NCI-H2196 treated with DMSO at 0.1 percent for 48 hours (cell line): ENCODE measurements at regions not wholly inside any gene's neighbourhood (a gene's known extent, or its start where the extent isn't known, plus 50 kb on each side); places are given as distances from the start of the nearest gene placed in this dataset.
"Not testable (repeated sequence)": the region's sequence is repeated elsewhere in the genome, so short reads cannot be mapped to it uniquely, and the experiment has no call there.

Experiments used
- DNase-seq: peaks from one replicate; lab custom pipeline; 2025; ENCODE audit not compliant: unreplicated experiment; lab: John Stamatoyannopoulos, UW

DNA sequence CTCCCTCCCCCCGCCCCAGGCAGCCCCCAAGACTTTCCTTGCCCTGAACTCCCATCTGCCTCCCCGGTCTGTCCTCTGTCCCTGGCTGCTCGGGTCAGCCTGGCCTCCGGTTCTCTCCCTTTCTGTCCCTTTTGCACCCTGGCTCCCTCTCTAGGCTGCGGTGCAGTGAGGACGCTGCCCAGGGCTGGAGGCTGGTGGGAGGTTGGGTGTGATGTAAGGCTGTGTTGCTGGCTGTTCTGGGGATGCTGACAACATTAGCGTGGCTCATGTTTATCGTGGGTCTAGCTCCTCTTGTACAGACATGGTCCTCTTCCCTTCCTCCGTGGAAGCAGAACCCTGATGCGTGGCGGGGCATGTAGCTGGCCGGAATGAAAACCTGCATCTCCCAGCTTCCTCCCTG is 357.5 kb downstream of the CNTNAP3B start:
- not testable (repeated sequence) for DNase-seq

DNA sequence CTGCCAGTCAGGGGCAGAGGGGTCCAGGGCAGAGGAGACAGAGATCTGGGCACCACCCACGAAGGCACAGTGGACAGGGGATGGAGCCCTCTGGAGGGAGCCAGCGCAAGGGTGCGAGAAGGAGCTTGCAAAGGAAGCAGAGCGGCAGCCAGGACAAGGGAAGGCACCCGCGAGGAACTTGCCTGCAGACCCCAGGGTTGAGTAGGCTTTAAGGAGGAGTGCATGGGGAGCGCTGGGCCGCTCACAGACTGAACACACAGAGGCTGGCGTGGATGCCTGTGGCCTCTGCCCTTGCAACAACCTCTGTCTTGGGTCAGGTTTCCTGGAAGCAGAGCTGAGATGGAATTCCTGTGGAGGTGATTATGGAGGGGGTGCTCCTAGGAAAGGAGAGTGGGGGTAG is 374.4 kb downstream of the CNTNAP3B start:
- not testable (repeated sequence) for DNase-seq

DNA sequence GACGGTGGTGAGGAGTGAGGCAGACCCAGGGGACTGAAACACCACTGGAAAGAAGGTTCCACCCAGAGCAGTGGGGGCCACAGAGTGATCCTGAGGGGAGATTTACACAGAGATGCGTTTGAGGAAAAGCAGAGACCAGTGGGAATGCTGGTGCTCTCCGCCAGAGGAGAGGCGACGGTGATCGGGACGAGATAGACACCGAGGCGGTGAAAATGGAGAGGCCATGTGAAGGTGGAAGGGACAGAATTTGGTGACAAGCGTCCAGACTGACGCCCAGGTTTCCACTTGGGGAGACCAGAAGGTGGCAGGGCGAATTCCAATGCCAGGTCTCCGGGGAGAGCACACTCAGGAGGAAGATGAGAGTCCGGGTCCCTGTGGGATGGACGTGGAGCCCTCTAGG is 374.8 kb downstream of the CNTNAP3B start:
- DNase-seq, result not testable (repeated sequence)

- not testable (repeated sequence) for DNase-seq
Measured at GRCh38 chr9:41741897-41742296, 387.3 kb downstream of the CNTNAP3B start.

DNA sequence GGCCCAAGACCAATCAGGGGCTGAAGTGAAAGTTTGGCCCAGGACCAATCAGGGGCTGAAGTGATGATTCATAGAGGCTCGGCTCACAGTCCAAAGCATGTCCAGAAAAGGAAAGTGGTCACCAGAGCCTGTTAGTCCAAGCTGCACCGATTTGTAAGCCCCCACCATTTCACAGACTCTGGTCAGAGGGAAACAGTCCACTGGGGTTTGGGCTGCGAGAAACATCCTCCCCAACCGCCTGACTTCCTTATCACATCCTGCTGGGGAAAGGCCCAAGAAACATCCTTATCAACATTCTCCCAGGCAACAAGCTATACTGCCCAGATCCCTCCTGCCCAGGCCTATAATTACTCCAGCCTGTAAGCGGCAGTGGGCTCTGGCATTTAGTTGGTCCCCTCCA is 388.1 kb downstream of the CNTNAP3B start:
- not testable (repeated sequence) for DNase-seq

DNA sequence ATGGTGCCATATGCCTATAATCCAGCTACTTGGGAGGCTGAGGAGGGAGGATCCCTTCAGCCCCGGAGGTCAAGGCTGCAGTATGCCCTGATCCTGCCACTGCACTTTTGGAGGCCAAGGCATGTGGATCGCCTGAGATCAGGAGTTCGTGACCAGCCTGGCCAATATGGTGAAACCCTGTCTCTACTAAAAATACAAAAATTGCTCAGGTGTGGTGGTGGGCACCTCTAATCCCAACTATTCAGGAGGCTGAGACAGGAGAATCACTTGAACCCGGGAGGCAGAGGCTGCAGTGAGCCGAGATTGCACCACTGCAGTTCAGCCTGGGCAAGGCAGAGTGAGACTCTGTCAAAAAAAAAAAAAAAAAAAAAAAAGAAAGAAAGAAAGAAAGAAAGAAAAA is 390.5 kb downstream of the CNTNAP3B start:
- DNase-seq, result not testable (repeated sequence)

GRCh38 chr9:41699190-41699589 is 430.0 kb downstream of the CNTNAP3B start:
- DNase-seq, result not testable (repeated sequence)

DNA sequence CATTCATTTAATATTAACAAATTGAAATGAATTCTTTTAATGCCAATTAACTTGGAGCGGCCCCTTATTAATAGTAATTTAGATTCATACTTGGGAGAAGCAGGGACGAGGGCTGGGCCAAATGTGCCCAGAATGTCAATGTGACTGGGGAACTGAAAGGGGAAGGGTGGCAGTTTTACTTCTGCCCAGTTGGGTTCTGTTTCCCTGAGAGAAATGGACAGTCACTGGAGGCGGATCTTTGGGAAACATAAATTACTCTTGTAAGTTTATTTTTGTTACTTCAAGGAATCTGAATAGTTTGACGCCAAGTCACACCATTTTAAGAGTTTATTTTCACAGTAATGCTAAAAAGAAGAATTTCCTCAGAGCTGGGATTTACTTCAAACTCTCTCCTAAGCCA is 432.1 kb downstream of the CNTNAP3B start:
- DNase-seq, result not testable (repeated sequence)

DNA sequence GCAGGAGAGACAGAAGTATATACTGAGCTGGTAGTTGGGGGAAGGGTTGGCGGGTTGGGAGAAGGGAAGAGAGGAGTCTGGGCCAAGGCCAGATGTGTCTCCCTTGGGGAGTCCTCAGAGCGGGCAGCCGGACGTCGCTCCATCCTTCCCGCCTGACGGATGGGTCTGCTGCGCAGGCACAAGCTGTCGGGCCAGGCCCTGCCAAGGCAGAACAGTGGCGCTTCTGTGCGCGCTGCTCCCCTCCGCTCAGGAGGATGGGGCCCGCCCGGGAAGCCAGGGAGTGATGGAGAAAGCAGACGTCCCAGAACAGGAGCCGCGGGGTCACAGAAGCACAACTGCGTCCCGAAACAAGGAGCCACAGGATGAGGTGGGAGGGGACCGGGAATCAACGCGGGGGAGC is 449.9 kb downstream of the CNTNAP3B start:
- not testable (repeated sequence) for DNase-seq

- not testable (repeated sequence) for DNase-seq
Measured at GRCh38 chr9:41663497-41664036, 465.7 kb downstream of the CNTNAP3B start.

- DNase-seq, result not testable (repeated sequence)
Measured at GRCh38 chr9:41658706-41659105, 469.6 kb upstream of the ZNG1F start.

GRCh38 chr9:41658116-41658515 is 469.0 kb upstream of the ZNG1F start:
- not testable (repeated sequence) for DNase-seq

GRCh38 chr9:41657141-41657540 is 468.0 kb upstream of the ZNG1F start:
- not testable (repeated sequence) for DNase-seq

DNA sequence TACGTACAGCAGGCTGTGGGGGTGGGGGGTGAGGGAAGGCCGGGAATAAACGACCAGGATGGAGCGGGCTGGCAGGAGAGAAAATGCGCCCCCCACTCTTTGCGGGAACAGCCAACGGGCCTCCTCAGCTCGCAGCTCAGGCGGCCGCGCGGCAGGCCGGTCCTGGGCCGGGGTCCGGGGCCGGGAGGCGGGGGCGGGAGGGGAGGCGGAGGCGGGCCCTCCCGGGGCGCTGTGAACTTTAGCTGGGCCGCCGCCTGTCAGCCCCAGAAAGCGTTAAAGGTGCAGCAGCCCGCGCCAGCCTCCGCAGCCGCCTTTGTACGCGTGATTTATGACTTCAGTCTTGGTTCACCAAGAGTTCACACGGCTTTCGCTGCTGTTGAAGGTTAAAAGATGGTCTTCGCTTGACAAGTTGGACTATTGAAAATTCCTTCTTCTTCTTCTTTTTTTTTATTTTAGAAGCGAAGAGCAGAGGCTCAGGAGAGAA is 466.0 kb upstream of the ZNG1F start:
- not testable (repeated sequence) for DNase-seq

DNA sequence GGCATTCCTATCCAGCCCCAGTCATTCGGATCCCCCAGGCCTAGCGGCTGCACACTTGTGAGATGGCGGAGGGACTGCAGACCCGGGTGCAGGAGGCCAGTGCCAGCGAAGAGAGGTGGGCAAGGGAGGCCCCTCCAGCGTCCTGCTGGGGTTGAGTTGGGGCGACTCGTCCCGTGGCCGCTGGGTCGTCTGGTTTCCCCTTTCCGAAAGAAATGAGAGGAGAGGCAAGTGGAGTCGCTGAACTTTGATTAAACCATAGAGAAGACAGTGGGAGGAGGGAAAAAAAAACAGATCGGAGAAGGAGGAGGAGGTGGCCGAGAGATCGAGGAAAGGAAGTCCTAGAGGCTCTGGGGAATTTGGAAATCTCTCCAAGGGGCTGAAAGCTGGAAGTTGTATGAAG is 465.2 kb upstream of the ZNG1F start:
- DNase-seq, result not testable (repeated sequence)

- not testable (repeated sequence) for DNase-seq
Measured at GRCh38 chr9:41653560-41654340, 464.6 kb upstream of the ZNG1F start.

DNA sequence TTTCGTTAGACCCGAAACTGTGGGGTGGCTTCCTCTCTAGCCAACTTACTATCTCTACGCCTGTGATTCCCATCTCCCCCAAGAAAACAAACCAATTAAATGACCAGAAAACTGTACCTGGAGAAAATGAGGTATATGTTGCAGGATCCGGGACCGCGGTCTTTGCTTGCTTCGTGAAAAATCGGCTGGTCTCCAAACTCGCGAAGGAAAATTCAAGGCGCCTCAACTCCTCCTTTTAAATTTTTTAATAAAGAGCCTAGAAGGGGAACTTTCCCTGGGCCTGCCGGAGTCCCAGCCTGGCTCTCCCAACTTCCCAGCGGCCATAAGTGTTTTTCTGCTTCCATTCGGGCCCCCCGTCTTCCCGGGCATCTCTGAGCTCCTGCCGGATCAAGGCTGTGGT is 463.7 kb upstream of the ZNG1F start:
- DNase-seq, result not testable (repeated sequence)

DNA sequence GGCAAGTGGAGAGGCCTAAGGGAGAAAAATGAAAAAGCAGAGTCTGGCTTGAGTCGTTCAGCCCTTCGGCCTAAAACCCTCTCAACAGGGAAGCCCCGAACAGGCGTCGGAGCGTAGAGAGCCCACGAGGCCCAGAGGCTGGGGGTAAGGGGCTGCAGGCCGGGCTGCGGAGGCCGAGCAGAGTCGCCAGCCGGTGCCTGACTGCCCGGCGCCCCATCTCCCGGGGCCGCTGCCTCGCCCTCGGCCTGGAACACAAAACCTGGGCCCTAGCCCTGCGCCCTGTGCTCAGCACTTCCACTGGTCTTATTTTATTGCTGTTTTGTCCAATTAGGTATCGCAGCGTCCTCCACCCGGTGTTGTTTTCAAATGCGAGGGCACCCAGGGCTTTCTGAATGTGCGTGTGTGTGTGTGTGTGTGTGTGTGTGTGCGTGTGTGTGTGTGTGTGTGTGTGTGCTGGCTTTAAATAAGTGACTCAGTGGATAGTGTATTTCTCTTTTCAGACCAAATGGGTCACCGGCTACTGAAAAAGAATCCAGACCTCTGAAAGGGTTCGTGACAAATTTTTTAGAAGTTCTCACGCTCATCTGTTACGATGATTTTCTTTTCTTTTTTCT is 463.1 kb upstream of the ZNG1F start:
- DNase-seq, result not testable (repeated sequence)

- DNase-seq, result not testable (repeated sequence)
Measured at GRCh38 chr9:41650086-41650485, 461.0 kb upstream of the ZNG1F start.

DNA sequence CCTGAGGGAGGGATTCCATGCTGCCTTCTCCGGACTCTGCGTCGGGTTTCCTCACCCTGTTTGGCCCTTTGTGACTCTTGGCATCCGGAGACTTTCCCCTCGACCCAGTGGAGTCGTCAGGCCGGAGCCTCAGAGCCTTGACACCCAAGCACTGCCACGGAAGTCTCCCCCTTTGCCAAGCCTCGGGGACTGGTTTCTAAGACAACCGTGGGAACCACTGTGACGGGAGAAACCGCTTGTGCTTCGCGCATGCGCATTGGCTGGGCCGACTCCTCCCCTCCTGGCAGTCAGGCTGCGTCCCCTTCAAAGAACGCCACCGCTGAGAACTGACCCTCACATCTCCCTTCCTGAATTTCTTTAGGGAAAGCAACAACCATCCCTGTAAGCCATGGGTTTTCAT is 459.4 kb upstream of the ZNG1F start:
- DNase-seq, result not testable (repeated sequence)

DNA sequence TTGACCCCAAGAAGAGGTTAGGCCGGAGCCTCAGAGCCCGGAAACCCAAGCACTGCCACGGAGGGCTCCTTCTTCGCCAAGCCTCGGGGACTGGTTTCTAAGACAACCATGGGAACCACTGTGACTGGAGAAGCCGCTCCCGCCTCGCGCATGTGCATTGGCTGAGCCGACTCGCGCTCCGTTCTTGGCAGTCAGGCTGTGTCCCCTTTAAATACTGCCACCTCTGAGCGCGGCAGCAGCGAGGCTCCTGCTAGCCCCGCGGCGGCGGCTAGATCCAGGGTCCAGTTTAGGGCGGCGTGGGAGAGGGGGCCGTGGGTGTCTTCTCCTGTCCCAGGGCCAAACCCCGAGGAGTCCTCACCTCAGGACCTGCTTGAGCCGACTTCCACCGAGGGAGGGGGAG is 457.1 kb upstream of the ZNG1F start:
- not testable (repeated sequence) for DNase-seq
